Suprapubic skin (tissue), 4 donors: ENCODE measurements at regions not wholly inside any gene's neighbourhood (a gene's known extent, or its start where the extent isn't known, plus 50 kb on each side); places are given as distances from the start of the nearest gene placed in this dataset.

Source experiments
- DNase-seq, 2 donors: peaks; one replicate each; pipeline ENCODE4 v3.0.0-alpha.2; 2019; ENCODE audit warnings: low spot score in 2 of 2
- H3K27ac ChIP-seq: fragments of 200-600 bp; sonication (generic); one replicate; pipeline ENCODE4 v1.5.1; 2019
- H3K27me3 ChIP-seq: fragments of 200-600 bp; sonication (generic); one replicate; pipeline ENCODE4 v1.5.1; 2019
- H3K36me3 ChIP-seq: fragments of 200-600 bp; sonication (generic); one replicate; pipeline ENCODE4 v1.5.1; 2019
- H3K4me1 ChIP-seq: fragments of 200-600 bp; sonication (generic); one replicate; pipeline ENCODE4 v1.5.1; 2019
- H3K4me3 ChIP-seq: fragments of 200-600 bp; sonication (generic); one replicate; pipeline ENCODE4 v1.5.1; 2019; ENCODE audit warnings: mild to moderate bottlenecking
- H3K9me3 ChIP-seq: fragments of 200-600 bp; sonication (generic); one replicate; pipeline ENCODE4 v1.5.1; 2019
- EP300 ChIP-seq: sonication (generic); formaldehyde crosslinking; IDR thresholded peaks from one replicate; pipeline ENCODE4 v1.6.1; 2017; ENCODE audit warnings: antibody characterized with exemption
- POLR2A ChIP-seq, 2 donors: fragments of 450-650 bp; IDR thresholded peaks; one replicate each; pipeline ENCODE4 v1.6.1; 2017; ENCODE audit warnings: antibody characterized with exemption in 2 of 2, mild to moderate bottlenecking in 2 of 2, moderate library complexity in 2 of 2
- POLR2AphosphoS5 ChIP-seq, 3 donors: sonication (generic); formaldehyde crosslinking; IDR thresholded peaks; one replicate each; pipeline ENCODE4 v1.6.1; 2017; ENCODE audit warnings: antibody characterized with exemption in 3 of 3
- WGBS: methylation state at CpG from one replicate; pipeline ENCODE4 v1.1.5; 2018; 5-methylcytosine and 5-hydroxymethylcytosine counted together
- TF ChIP-seq, protein P1 (sequence below), 2 donors: fragments of 200-600 bp in 1 of 2; fragments of 450-650 bp in 1 of 2; sonication (generic) in 1 of 2; IDR thresholded peaks; one replicate each; pipeline ENCODE4 v1.5.1; 2016 to 2019; ENCODE audit warnings: antibody characterized with exemption in 2 of 2, mild to moderate bottlenecking in 1 of 2, moderate library complexity in 1 of 2

DNA sequence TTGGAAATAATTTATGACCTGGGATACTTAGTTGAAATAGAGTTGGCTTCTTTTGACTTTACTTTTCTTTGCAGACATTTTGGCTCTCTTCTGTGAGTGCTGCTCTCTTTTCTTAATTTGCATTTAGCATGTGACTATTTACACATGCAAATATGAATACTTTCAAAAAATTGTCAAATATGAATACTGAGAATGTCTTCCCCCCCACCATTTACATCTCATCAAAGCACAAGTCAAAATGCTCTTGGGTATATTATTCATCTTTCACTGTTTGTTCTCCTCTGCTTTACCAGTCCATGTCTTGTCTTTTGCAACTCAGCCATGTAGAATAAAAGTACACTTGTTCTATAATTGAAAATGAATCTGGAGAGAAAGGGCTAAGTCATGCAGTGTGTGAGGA lies 126.5 kb downstream of the HHIPL2 start:
- Histone ChIP-seq H3K36me3 (no peaks in the 10 kb centered on the region), H3K9me3 (peaks cover 4% of the 10 kb centered on the region), H3K4me3 (no peak overlapping the region), H3K27ac (no peak overlapping the region), H3K4me1 (no peaks in the 10 kb centered on the region), H3K27me3 (no peaks in the 10 kb centered on the region)
- TF ChIP-seq POLR2A (IDR thresholded peaks at IDR 0.05), result no peak
- TF ChIP-seq, protein P1, sequence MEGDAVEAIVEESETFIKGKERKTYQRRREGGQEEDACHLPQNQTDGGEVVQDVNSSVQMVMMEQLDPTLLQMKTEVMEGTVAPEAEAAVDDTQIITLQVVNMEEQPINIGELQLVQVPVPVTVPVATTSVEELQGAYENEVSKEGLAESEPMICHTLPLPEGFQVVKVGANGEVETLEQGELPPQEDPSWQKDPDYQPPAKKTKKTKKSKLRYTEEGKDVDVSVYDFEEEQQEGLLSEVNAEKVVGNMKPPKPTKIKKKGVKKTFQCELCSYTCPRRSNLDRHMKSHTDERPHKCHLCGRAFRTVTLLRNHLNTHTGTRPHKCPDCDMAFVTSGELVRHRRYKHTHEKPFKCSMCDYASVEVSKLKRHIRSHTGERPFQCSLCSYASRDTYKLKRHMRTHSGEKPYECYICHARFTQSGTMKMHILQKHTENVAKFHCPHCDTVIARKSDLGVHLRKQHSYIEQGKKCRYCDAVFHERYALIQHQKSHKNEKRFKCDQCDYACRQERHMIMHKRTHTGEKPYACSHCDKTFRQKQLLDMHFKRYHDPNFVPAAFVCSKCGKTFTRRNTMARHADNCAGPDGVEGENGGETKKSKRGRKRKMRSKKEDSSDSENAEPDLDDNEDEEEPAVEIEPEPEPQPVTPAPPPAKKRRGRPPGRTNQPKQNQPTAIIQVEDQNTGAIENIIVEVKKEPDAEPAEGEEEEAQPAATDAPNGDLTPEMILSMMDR (IDR thresholded peaks at IDR 0.05), result no peak
- TF ChIP-seq POLR2AphosphoS5 (IDR thresholded peaks at IDR 0.05), result no peak
- TF ChIP-seq EP300, result no peak
- no peak for DNase-seq

GRCh38 chr1:222420633-222421032 lies 127.3 kb downstream of the HHIPL2 start:
- Histone ChIP-seq H3K27me3 (no peaks in the 10 kb centered on the region), H3K27ac (no peak overlapping the region), H3K4me1 (no peaks in the 10 kb centered on the region), H3K9me3 (peaks cover 4% of the 10 kb centered on the region), H3K4me3 (no peak overlapping the region), H3K36me3 (no peaks in the 10 kb centered on the region)
- no peak for DNase-seq
- TF ChIP-seq, protein P1 (IDR thresholded peaks at IDR 0.05), result no peak
- WGBS, result 88% methylated on average over 1 of the region's 1 CpG

- WGBS, result 69% methylated on average over 1 of the region's 1 CpG
- TF ChIP-seq, protein P1 (IDR thresholded peaks at IDR 0.05), result no peak
- no peak for TF ChIP-seq POLR2AphosphoS5 (IDR thresholded peaks at IDR 0.05)
- TF ChIP-seq EP300, result no peak
- no peak for TF ChIP-seq POLR2A (IDR thresholded peaks at IDR 0.05)
- H3K9me3 ChIP-seq, result no peaks in the 10 kb centered on the region
Measured at GRCh38 chr1:222418654-222419053, 129.2 kb downstream of the HHIPL2 start.

GRCh38 chr1:222417264-222417663 lies 130.6 kb downstream of the HHIPL2 start:
- Histone ChIP-seq H3K4me3 (no peak overlapping the region), H3K4me1 (no peaks in the 10 kb centered on the region), H3K36me3 (no peaks in the 10 kb centered on the region), H3K27ac (no peak overlapping the region), H3K9me3 (no peaks in the 10 kb centered on the region), H3K27me3 (no peaks in the 10 kb centered on the region)
- no peak for DNase-seq
- no peak for TF ChIP-seq POLR2AphosphoS5 (IDR thresholded peaks at IDR 0.05)
- TF ChIP-seq POLR2A (IDR thresholded peaks at IDR 0.05), result no peak
- TF ChIP-seq, protein P1 (IDR thresholded peaks at IDR 0.05), result no peak
- no peak for TF ChIP-seq EP300
- WGBS, result 85% methylated on average over 4 of the region's 4 CpGs

More at GRCh38 chr1:222418654-222419053, 129.2 kb downstream of the HHIPL2 start:
- H3K4me3 ChIP-seq, result no peak overlapping the region
- no peak for DNase-seq
- H3K4me1 ChIP-seq, result no peaks in the 10 kb centered on the region
- H3K27ac ChIP-seq, result no peak overlapping the region
- H3K36me3 ChIP-seq, result no peaks in the 10 kb centered on the region
- no peaks in the 10 kb centered on the region for H3K27me3 ChIP-seq

- H3K27me3 ChIP-seq, result no peaks in the 10 kb centered on the region
- TF ChIP-seq, protein P1 (IDR thresholded peaks at IDR 0.05), result no peak
- TF ChIP-seq POLR2AphosphoS5 (IDR thresholded peaks at IDR 0.05) (no peak), POLR2A (IDR thresholded peaks at IDR 0.05) (no peak)
- no peak overlapping the region for H3K4me3 ChIP-seq
- no peaks in the 10 kb centered on the region for H3K4me1 ChIP-seq
- WGBS, result 86% methylated on average over 2 of the region's 2 CpGs
- no peaks in the 10 kb centered on the region for H3K9me3 ChIP-seq
- no peak overlapping the region for H3K27ac ChIP-seq
- no peak for DNase-seq
- no peaks in the 10 kb centered on the region for H3K36me3 ChIP-seq
Measured at GRCh38 chr1:222416001-222416791, 131.7 kb downstream of the HHIPL2 start.
